ENCODE measurements at regions not wholly inside any gene's neighbourhood (a gene's known extent, or its start where the extent isn't known, plus 50 kb on each side); places are given as distances from the start of the nearest gene placed in this dataset.

DNA sequence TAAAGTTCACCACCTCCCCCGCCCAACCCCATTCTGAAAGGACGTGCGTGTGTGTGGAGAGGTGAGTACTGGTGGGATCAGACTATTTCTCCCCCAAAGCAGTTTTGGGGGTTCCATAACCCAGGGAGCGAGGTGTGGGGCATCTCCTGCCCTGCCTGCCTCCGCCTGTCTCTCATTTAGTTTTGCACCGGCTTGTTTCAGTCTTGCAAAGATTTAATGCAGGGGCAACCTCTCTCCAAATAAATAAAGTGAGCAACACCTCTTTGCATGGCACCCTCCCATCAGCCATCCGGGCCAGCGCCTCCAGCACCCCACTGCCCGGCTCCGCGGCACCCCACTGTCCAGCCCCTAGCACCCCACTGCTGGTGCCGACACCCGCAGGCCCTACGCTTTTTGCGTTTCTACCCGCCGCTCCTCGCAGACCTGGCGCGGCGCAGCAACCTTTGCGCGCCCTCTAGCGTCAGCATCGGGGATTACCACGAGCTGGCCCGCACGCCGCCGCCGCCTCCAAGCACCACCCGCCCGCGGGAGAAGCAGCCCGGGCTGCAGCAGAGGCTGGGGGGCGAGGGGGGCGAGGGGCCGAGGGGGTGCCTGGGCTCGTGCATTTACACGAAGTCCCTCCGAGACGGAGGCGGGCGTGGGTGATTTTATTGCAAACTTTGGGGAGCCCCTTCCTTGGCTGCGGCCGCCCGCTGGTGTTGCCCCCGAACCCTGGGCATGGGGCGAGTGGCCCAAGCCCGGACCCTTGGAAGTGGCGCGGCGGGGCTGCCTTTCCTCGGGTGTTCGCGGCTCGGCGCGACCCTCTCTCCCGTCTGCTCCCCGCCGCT is 55.8 kb upstream of the VRK1 start:
- Histone ChIP-seq H3K27me3 (ENCODE audit: control insufficient read depth in 1 of 2, insufficient read depth in 2 of 2, low read length in 2 of 2) (peaks cover 32 to 61% of the 10 kb centered on the region in 2 experiments), H3K9me3 (ENCODE audit: control insufficient read depth in 1 of 2, insufficient read depth in 1 of 2, low read length in 2 of 2) (no peaks in the 10 kb centered on the region), H3K36me3 (ENCODE audit: insufficient read depth, low read length) (no peaks in the 10 kb centered on the region), H3K27ac (ENCODE audit: low read depth in 1 of 2, low read length in 2 of 2) (no peak overlapping the region), H3K4me1 (ENCODE audit: insufficient read depth, low read length) (peaks cover 8% of the 10 kb centered on the region), H3K4me3 (ENCODE audit: low read length) (peak overlapping the region; percentile 45)
- CTCF ChIA-PET, result interaction anchor here (0.6 to 0.9 kb wide), 11 partner anchors 10 to 189 kb away, joined by 3 to 12 read pairs (median 3); partner anchors contain the start of gene VRK1
- no peaks in the 10 kb centered on the region for H3K9me3 Mint-ChIP-seq
- no peak overlapping the region for H3K27ac Mint-ChIP-seq
- peak; percentile 58 to 87 (median 72) for DNase-seq
- TF ChIP-seq CTCF (IDR thresholded peaks at IDR 0.05), result peak; percentile 97
- H3K4me3 Mint-ChIP-seq, result peak overlapping the region; percentile 88
- intact Hi-C loops (cut with DNase I, micrococcal nuclease), result loop anchor here (5.0 to 10.0 kb wide), 3 partner anchors 147 to 447 kb away; no protein-coding TSS in a partner anchor
- peaks cover 89% of the 10 kb centered on the region for H3K27me3 Mint-ChIP-seq
- H3K4me1 Mint-ChIP-seq (ENCODE audit: low read depth), result peaks cover 14% of the 10 kb centered on the region
- no peaks in the 10 kb centered on the region for H3K36me3 Mint-ChIP-seq (ENCODE audit: low read depth)
- POLR2A ChIA-PET, result no interaction called here
- peak; percentile 91 for ATAC-seq (ENCODE audit: poor library complexity)

DNA sequence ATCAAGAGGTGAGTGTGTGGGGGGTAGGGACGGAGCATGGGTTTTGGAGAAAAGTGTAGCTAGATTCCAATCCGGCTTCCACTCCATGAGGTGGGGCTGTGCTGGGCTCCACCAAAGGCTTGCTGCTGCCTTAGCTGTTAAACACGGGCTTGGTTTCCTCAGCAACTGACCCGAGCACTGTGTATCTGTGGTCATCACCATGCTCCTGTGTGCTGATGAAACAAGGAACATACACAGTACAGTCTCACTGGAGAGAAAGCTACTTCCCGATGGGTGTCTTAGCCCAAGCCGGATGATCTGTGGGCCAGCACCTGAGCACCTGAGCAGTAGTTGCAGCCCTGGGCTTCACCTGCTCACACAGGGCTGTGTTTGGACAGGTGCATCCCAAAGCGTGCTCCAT is 52.9 kb upstream of the VRK1 start:
- ATAC-seq (ENCODE audit: poor library complexity) (no peak), DNase-seq (no peak)
- Mint-ChIP-seq H3K9me3 (no peaks in the 10 kb centered on the region), H3K4me1 (ENCODE audit: low read depth) (peaks cover 9% of the 10 kb centered on the region), H3K36me3 (ENCODE audit: low read depth) (no peaks in the 10 kb centered on the region), H3K27me3 (peaks cover 79% of the 10 kb centered on the region), H3K4me3 (no peak overlapping the region), H3K27ac (no peak overlapping the region)
- H3K4me3 ChIP-seq (ENCODE audit: low read length), result no peak overlapping the region
- no peaks in the 10 kb centered on the region for H3K9me3 ChIP-seq (ENCODE audit: control insufficient read depth in 1 of 2, insufficient read depth in 1 of 2, low read length in 2 of 2)
- ChIA-PET POLR2A (no interaction called here), CTCF (interaction anchor here (1.0 kb wide), 1 partner anchor 8 kb away, joined by 3 read pairs; no protein-coding TSS in a partner anchor)
- H3K36me3 ChIP-seq (ENCODE audit: insufficient read depth, low read length), result no peaks in the 10 kb centered on the region
- H3K27ac ChIP-seq (ENCODE audit: low read depth in 1 of 2, low read length in 2 of 2), result no peak overlapping the region
- H3K27me3 ChIP-seq (ENCODE audit: control insufficient read depth in 1 of 2, insufficient read depth in 2 of 2, low read length in 2 of 2), result peaks cover 26 to 34% of the 10 kb centered on the region in 2 experiments
- intact Hi-C loops (cut with DNase I, micrococcal nuclease), result loop anchor here (5.0 to 10.0 kb wide), 3 partner anchors 149 to 449 kb away; no protein-coding TSS in a partner anchor
- no peak for TF ChIP-seq CTCF (IDR thresholded peaks at IDR 0.05)
- peaks cover 8% of the 10 kb centered on the region for H3K4me1 ChIP-seq (ENCODE audit: insufficient read depth, low read length)

GRCh38 chr14:96745500-96746051 is 51.6 kb upstream of the VRK1 start:
- CTCF ChIA-PET, result no interaction called here
- no peak for DNase-seq
- Mint-ChIP-seq H3K27ac (no peak overlapping the region), H3K9me3 (no peaks in the 10 kb centered on the region), H3K27me3 (peaks cover 69% of the 10 kb centered on the region), H3K36me3 (ENCODE audit: low read depth) (no peaks in the 10 kb centered on the region), H3K4me1 (ENCODE audit: low read depth) (peaks cover 5% of the 10 kb centered on the region), H3K4me3 (no peak overlapping the region)
- no peak for TF ChIP-seq CTCF (IDR thresholded peaks at IDR 0.05)
- no peak for ATAC-seq (ENCODE audit: poor library complexity)
- POLR2A ChIA-PET, result interaction anchor here (0.6 kb wide), 1 partner anchor 102 kb away, joined by 3 read pairs; no protein-coding TSS in a partner anchor
- H3K36me3 ChIP-seq (ENCODE audit: insufficient read depth, low read length), result no peaks in the 10 kb centered on the region
- intact Hi-C loops (cut with DNase I, micrococcal nuclease), result loop anchor here (10.0 kb wide), 2 partner anchors 151 to 451 kb away; no protein-coding TSS in a partner anchor
- H3K27me3 ChIP-seq (ENCODE audit: control insufficient read depth in 1 of 2, insufficient read depth in 2 of 2, low read length in 2 of 2), result peaks cover 24 to 25% of the 10 kb centered on the region in 2 experiments
- no peak overlapping the region for H3K4me3 ChIP-seq (ENCODE audit: low read length)
- H3K4me1 ChIP-seq (ENCODE audit: insufficient read depth, low read length), result peaks cover 8% of the 10 kb centered on the region
- no peak overlapping the region for H3K27ac ChIP-seq (ENCODE audit: low read depth in 1 of 2, low read length in 2 of 2)
- no peaks in the 10 kb centered on the region for H3K9me3 ChIP-seq (ENCODE audit: control insufficient read depth in 1 of 2, insufficient read depth in 1 of 2, low read length in 2 of 2)

Data from CD4-positive, alpha-beta T cell (primary cell).